Lower lobe of right lung (tissue), 2 donors: ENCODE measurements at regions not wholly inside any gene's neighbourhood (a gene's known extent, or its start where the extent isn't known, plus 50 kb on each side); places are given as distances from the start of the nearest gene placed in this dataset.

ENCODE experiments used
- ATAC-seq, 2 donors: fragments of 200-7000 bp; cut with Tn5 transposase; one replicate each; pipeline ENCODE4 v1.9.1; 2020 to 2022; ENCODE audit warnings: mild to moderate bottlenecking in 2 of 2, moderate library complexity in 2 of 2
- DNase-seq: peaks from one replicate; pipeline ENCODE4 v3.0.0-alpha.2; 2020
- H3K27ac ChIP-seq: fragments of 200-600 bp; one replicate; pipeline ENCODE4 v1.8.0; 2022
- H3K27me3 ChIP-seq: fragments of 200-600 bp; one replicate; pipeline ENCODE4 v1.8.0; 2022; ENCODE audit warnings: low read depth
- H3K36me3 ChIP-seq: fragments of 200-600 bp; one replicate; pipeline ENCODE4 v1.8.0; 2022; ENCODE audit warnings: mild to moderate bottlenecking
- H3K4me1 ChIP-seq: fragments of 200-600 bp; one replicate; pipeline ENCODE4 v1.8.0; 2022
- H3K4me3 ChIP-seq: fragments of 200-600 bp; one replicate; pipeline ENCODE4 v1.8.0; 2022; ENCODE audit warnings: mild to moderate bottlenecking
- H3K9me3 ChIP-seq: fragments of 200-600 bp; one replicate; pipeline ENCODE4 v1.8.0; 2022
- intact Hi-C: fragments of 100-400 bp; cut with DNase I; formaldehyde crosslinking; loops from one replicate; pipeline ENCODE4 v1.11.0; 2022
- TF ChIP-seq, protein P1 (sequence below): fragments of 200-600 bp; IDR thresholded peaks from one replicate; pipeline ENCODE4 v1.8.0; 2022; ENCODE audit warnings: antibody characterized with exemption, mild to moderate bottlenecking
- donor health status: DM: no; HTN: yes; CAD: no; lungs with severe emphysema.

DNA sequence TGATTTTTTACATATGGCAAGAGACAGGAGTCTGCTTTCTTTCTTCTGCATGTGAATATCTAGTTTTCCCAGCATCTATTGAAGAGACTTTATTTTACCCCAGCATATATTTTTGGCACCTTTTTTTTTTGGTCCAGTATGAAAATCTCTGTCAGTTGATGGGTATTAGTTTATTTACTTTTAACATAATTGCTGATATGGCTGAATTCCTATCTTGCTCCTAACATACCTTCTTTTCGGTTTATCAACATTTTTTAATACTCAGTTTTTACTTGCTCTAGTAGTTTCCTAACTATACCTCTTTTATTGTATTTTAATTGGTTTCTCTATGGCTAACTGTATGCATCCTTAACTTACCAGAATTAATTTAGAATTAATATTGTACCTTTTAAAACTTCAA is 77.5 kb upstream of the PDE7B start:
- H3K9me3 ChIP-seq = no peaks in the 10 kb centered on the region
- no peaks in the 10 kb centered on the region for H3K36me3 ChIP-seq
- ATAC-seq (no peak), DNase-seq (no peak)
- H3K4me3 ChIP-seq = no peak overlapping the region
- H3K4me1 ChIP-seq = no peaks in the 10 kb centered on the region
- H3K27me3 ChIP-seq = no peaks in the 10 kb centered on the region
- H3K27ac ChIP-seq = no peak overlapping the region
- TF ChIP-seq, protein P1, sequence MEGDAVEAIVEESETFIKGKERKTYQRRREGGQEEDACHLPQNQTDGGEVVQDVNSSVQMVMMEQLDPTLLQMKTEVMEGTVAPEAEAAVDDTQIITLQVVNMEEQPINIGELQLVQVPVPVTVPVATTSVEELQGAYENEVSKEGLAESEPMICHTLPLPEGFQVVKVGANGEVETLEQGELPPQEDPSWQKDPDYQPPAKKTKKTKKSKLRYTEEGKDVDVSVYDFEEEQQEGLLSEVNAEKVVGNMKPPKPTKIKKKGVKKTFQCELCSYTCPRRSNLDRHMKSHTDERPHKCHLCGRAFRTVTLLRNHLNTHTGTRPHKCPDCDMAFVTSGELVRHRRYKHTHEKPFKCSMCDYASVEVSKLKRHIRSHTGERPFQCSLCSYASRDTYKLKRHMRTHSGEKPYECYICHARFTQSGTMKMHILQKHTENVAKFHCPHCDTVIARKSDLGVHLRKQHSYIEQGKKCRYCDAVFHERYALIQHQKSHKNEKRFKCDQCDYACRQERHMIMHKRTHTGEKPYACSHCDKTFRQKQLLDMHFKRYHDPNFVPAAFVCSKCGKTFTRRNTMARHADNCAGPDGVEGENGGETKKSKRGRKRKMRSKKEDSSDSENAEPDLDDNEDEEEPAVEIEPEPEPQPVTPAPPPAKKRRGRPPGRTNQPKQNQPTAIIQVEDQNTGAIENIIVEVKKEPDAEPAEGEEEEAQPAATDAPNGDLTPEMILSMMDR = no peak
- intact Hi-C loops = no loop called here

DNA sequence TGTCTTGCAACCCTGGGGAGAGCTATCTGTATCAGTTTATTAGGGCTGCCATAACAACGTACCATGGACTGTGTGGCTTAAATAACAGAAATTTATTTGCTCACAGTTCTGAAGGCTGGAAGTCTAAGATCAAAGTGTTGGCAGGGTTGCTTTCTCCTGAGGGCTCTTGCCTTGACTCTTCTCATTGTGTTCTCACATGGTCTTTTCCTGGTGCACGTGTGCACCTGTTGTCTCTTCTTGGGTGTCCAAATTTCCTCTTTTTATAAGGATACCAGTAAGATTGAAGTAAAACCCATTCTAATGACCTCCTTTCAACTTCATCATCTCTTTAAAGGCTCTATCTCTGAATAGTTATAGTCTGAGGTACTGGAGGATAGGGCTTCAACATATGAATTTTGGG is 72.3 kb upstream of the PDE7B start:
- intact Hi-C loops = no loop called here
- DNase-seq (no peak), ATAC-seq (no peak)
- Histone ChIP-seq H3K36me3 (no peaks in the 10 kb centered on the region), H3K27me3 (no peaks in the 10 kb centered on the region), H3K27ac (no peak overlapping the region), H3K4me1 (no peaks in the 10 kb centered on the region), H3K4me3 (no peak overlapping the region), H3K9me3 (no peaks in the 10 kb centered on the region)
- TF ChIP-seq, protein P1 = no peak

DNA sequence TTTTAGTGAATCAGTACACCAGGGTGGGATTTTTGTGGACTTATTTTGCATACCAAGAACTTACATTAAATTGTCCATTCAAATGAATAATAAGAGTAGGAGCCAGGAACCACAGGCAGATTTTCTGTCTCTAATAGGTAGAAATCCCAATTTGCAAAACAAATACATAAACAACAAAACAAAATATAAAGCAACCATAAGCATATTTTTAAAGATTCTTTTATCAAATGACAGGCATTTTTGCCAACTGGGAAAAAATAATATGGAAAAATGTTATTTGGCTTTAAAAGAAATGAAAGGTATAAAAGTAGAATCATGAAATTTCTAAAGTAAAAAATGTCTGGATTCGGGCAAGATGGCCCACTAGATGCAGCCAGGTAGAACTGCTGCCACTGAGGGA is 71.2 kb upstream of the PDE7B start:
- TF ChIP-seq, protein P1 = no peak
- no peak for ATAC-seq
- no peak overlapping the region for H3K27ac ChIP-seq
- H3K9me3 ChIP-seq = no peaks in the 10 kb centered on the region
- H3K27me3 ChIP-seq = no peaks in the 10 kb centered on the region
- H3K36me3 ChIP-seq = no peaks in the 10 kb centered on the region
- H3K4me1 ChIP-seq = no peaks in the 10 kb centered on the region
- intact Hi-C loops = no loop called here
- DNase-seq = no peak
- H3K4me3 ChIP-seq = no peak overlapping the region

DNA sequence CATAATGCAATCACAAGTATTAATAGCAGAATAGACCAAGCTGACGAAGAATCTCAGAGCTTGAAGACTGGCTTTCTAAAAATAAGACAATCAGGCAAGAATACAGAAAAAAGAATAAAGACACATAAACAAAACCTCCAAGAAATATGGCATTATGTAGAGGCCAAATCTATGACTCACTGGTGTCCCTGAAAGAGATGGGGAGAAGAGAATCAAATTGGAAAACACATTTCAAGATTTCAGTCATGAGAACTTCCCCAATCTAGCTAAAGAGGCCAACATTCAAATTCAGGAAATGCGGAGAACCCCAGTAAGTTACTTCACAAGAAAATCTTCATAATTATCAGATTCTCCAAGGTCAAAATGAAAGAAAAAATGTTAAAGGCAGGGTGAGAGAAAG is 69.0 kb upstream of the PDE7B start:
- intact Hi-C loops = no loop called here
- TF ChIP-seq, protein P1 = no peak
- DNase-seq = no peak
- H3K4me3 ChIP-seq = no peak overlapping the region
- no peaks in the 10 kb centered on the region for H3K4me1 ChIP-seq
- no peak overlapping the region for H3K27ac ChIP-seq
- H3K36me3 ChIP-seq = no peaks in the 10 kb centered on the region
- ATAC-seq = no peak
- H3K9me3 ChIP-seq = no peaks in the 10 kb centered on the region
- no peaks in the 10 kb centered on the region for H3K27me3 ChIP-seq

DNA sequence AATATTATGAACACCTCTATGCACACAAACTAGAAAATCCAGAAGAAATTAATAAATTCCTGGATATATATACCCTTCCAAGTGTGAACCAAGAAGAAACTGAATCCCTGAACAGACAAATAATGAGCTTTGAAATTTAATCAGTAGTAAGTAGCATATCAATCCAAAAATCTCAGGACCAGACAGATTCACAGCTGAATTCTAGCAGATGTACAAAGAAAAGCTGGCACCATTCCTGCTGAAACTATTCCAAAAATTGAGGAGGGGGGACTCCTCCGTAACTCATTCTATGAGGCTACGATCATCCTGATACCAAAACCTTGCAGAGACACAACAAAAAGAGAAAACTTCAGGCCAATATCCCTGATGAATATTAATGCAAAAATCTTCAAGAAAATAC is 67.0 kb upstream of the PDE7B start:
- Histone ChIP-seq H3K9me3 (no peaks in the 10 kb centered on the region), H3K27me3 (no peaks in the 10 kb centered on the region), H3K36me3 (no peaks in the 10 kb centered on the region), H3K4me3 (no peak overlapping the region), H3K27ac (no peak overlapping the region), H3K4me1 (no peaks in the 10 kb centered on the region)
- no peak for DNase-seq
- TF ChIP-seq, protein P1 = no peak
- intact Hi-C loops = no loop called here
- ATAC-seq = no peak

DNA sequence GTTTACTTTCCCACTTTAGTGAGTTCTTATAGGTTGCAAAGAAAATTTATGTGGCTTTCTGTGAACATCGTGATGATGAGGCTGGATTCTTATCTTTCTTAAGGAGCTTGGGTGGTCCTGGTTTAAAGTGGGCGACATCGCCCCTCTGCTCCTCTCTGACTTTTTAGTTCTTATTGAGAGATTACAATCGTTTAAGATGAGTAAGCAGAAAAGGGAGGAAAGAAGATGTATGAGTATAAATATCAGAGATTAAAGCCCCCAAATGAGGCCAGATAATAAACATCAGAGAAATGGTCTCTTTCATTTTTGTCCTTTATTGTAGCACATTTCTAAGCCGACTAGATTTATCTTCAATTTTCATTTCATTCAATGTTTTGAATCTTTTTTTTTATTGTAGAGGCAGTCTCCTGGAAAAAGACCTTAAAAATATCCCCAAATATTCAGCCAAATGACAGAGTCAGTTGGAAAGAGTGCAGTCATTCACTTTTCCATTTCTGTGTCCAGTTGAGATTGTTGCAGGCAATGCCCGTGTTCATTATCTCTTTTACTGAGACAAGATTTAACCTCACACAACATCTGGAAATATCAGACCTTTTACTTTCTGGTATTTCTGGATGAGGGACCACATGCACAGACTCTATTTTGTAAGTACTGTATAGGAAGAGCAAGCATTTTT is 62.0 kb upstream of the PDE7B start:
- H3K4me1 ChIP-seq = no peaks in the 10 kb centered on the region
- ATAC-seq = no peak
- no peaks in the 10 kb centered on the region for H3K27me3 ChIP-seq
- no peaks in the 10 kb centered on the region for H3K36me3 ChIP-seq
- intact Hi-C loops = no loop called here
- no peaks in the 10 kb centered on the region for H3K9me3 ChIP-seq
- no peak for DNase-seq
- TF ChIP-seq, protein P1 = no peak
- H3K27ac ChIP-seq = no peak overlapping the region
- no peak overlapping the region for H3K4me3 ChIP-seq
